ENCODE measurements at regions not wholly inside any gene's neighbourhood (a gene's known extent, or its start where the extent isn't known, plus 50 kb on each side); places are given as distances from the start of the nearest gene placed in this dataset.

DNA sequence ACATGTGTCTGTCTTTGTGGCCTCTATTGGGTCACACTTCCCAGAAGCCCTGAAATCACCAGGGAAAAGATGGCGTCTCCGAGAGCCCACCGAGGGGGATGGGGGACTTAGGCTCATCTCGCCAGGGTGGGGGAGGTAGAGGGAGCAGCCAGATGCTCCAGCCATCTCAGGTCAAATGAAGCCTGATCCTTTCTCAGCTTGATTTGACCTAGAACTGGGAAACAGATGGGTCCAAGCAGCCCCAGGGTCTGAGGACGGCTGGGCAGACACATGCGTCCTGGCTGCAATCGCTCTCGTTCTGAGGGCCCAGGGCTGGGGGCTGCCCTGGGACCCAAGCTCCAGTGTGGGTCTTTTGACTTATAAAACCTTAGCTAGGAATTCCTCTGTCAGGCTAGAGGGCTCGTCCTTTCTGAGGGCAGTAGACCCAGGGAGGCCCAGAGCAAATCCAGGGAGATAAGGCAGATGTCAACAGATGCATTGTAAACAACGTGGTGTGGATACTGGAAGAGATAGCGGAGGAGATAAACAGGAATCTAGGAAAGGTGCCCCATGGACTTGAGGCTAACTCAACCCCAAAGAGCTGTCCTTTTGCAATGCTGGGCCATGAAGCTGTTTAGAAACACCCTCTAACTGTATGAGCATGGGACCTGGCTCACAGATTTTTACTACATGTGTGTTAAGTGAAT is 127.7 kb downstream of the MYCN start:
- TF ChIP-seq POLR2AphosphoS5 (IDR thresholded peaks at IDR 0.05; ENCODE audit: low read depth, low read length) (no peak), REST (IDR thresholded peaks at IDR 0.05; ENCODE audit: insufficient read depth in 1 of 2, low read depth in 2 of 2, low read length in 2 of 2) (0 out of 4 replicates have a peak, but pooled peaks of 1 of the 2 experiments have one; percentile 3)
